Sciatic nerve (tissue), 2 donors: ENCODE measurements at regions not wholly inside any gene's neighbourhood (a gene's known extent, or its start where the extent isn't known, plus 50 kb on each side); places are given as distances from the start of the nearest gene placed in this dataset.
"Not testable (repeated sequence)": the region's sequence is repeated elsewhere in the genome, so short reads cannot be mapped to it uniquely, and the experiment has no call there.

Source experiments
- ATAC-seq: fragments of 200-7000 bp; cut with Tn5 transposase; one replicate; pipeline ENCODE4 v1.9.1; 2020; ENCODE audit warnings: mild to moderate bottlenecking, moderate library complexity
- DNase-seq: peaks from one replicate; pipeline ENCODE4 v3.0.0-alpha.2; 2020; ENCODE audit warnings: low spot score
- intact Hi-C: fragments of 100-400 bp; cut with DNase I; formaldehyde crosslinking; loops from one replicate; pipeline ENCODE4 v1.14.2; 2022
- donor health status: DM: no; HTN: no; CAD: no.
- donor health status: DM: no; HTN: no; CAD: no.

DNA sequence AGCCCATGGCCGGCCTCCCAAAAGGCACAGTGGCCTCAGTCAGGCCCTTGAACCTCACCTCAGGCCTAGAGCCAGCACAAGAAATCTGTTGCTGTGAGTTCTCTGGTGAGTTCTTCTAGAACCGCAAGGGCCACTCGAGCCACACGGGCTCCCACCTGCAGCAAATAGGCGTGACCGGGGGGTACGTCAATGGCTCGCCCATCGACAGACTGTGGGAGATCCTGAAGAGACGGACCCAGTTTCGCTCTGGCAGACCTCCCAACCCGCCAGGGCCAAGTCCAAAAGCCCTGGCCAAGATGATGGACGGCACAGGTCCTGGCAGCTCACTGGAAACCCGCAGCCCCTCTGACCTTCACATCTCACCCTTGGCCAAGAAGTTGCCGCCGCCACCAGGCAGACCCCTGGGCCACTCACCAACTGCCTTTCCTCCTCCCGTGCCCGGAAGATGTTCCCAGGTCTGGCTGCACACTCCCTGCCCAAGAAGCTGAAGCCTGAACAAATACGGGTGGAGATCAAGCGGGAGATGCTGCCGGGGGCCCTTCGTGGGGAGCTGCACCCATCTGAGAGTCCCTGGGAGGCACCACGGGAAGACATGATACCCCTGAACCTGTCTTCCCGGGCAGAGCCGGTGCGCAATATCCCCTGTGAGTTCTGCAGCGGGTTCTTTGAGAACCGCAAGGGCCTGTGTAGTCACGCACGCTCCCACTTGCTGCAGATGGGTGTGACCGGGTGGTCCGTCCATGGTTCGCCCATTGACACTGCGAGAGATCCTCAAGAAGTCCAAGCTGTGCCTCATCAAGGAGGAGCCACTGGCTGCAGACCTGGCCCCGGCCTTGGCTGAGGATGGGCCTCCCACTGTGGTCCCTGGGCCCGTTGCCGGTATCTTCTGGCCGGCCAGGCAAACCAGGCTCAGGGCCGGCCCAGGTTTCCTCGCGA is 544.2 kb upstream of the CCDC179 start:
- intact Hi-C loops, result no loop called here
- ATAC-seq (no peak), DNase-seq (peak; percentile 45)

DNA sequence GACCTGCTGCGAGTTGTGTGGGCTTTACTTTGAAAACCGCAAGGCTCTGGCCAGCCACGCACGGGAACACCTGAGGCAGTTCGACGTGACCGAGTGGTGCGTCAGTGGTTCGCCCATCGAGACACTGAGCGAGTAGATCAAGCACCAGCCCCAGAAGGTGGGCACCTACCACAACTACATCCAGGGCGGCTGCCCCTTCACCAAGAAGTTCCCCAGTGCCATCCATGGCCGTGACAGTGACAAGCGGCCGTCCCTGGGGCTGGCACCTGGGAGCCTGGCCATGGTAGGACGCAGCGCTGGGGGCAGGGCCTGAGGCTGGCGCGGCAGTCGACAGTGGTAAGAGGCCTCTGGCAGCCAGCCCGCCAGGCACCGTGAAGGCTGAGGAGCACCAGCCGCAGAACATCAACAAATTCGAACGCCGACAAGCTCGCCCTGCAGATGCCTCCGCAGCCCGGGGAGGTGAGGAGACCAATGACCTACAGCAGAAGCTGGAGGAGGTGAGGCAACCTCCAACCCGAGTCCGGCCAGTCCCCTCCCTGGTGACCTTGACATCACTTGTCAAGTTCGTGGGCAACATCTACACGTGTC is 545.2 kb upstream of the CCDC179 start:
- intact Hi-C loops, result no loop called here
- DNase-seq (no peak), ATAC-seq (no peak)

- intact Hi-C loops, result no loop called here
- DNase-seq (peak; percentile 45), ATAC-seq (no peak)
Measured at GRCh38 chr11:23406131-23406819, 546.0 kb upstream of the CCDC179 start.

DNA sequence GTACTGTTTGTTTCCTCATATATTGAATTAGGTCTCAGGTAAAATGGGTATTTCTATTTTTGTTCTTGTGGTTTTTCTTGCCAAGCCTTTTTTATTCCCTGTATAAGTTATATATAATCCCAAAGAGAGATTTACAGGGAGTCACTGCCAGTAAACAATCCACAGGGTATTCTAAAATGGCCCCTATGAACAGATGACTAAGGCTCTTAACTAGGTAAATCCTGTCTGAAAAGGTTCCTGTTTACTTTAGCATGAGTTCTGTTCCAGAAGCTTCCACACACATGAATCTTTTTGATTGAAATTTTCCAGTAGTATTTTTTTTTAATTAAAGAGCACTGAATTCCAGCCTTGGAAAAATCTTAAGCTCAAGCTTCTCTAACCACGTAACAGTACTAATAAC is 552.8 kb upstream of the CCDC179 start:
- intact Hi-C loops, result no loop called here
- no peak for ATAC-seq
- no peak for DNase-seq

GRCh38 chr11:23423104-23423503 is 562.8 kb upstream of the CCDC179 start:
- DNase-seq, result no peak
- intact Hi-C loops, result no loop called here
- no peak for ATAC-seq

GRCh38 chr11:23423656-23424055 is 563.4 kb upstream of the CCDC179 start:
- ATAC-seq, result no peak
- intact Hi-C loops, result no loop called here
- no peak for DNase-seq

GRCh38 chr11:23425381-23425780 is 565.1 kb upstream of the CCDC179 start:
- intact Hi-C loops, result no loop called here
- no peak for DNase-seq
- no peak for ATAC-seq

DNA sequence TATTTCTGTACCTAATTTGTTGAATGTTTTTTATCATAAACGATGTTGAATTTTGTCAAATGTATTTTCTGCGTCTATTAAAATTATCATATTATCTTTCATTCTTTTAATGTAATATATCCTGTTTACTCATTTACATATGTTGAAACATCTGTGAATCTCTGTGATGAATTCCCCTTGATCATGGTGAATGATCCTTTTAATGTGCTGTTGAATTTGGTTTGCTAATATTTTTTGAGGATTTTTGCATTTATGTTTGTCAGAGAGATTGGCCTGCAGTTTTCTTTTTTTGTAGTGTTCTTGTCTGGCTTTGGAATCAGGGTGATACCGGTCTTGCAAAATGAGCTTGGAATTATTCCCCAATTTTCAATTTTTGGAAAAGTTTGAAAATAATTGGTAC is 569.3 kb upstream of the CCDC179 start:
- intact Hi-C loops, result no loop called here
- no peak for ATAC-seq
- DNase-seq, result no peak

DNA sequence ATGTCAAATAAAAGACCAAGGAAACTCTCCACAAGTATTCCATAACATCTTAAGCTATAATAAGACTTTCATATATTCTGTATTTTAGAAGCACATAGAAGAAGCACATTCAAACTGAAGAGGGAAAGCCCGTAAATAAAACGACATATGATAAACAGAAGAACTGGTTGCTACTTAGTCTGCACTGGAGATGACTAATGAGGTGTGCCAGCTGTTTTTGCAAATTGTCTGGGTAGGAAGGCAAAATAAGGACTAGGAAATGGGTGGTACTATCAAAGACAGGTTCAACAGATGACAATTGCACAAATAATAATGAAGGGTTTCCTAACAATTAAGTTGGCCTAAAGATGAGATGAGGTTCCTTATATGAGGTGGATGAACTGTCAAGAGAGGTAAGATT is 593.2 kb upstream of the CCDC179 start:
- no peak for DNase-seq
- no peak for ATAC-seq

GRCh38 chr11:23455321-23455891 is 595.1 kb upstream of the CCDC179 start:
- ATAC-seq, result no peak
- no peak for DNase-seq
- intact Hi-C loops, result no loop called here

More for the DNA sequence above, 593.2 kb upstream of the CCDC179 start:
- intact Hi-C loops, result no loop called here

DNA sequence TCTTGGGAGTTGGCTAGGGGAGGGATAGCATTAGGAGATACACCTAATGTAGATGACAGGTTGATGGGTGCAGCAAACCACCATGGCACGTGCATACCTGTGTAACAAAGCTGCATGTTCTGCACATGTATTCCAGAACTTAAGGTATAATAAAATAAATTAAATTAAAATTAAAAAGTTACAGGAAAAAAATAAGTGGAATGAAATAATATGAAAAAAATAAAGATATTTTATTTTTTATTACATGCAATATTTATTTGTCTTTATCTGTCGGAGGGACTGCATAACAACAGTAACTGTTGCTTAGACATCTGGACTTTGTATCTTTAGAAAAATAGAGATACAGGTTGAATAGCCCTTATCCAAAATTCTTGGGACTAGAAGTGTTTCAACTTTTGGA is 597.4 kb upstream of the CCDC179 start:
- DNase-seq (no peak), ATAC-seq (no peak)
- intact Hi-C loops, result no loop called here

DNA sequence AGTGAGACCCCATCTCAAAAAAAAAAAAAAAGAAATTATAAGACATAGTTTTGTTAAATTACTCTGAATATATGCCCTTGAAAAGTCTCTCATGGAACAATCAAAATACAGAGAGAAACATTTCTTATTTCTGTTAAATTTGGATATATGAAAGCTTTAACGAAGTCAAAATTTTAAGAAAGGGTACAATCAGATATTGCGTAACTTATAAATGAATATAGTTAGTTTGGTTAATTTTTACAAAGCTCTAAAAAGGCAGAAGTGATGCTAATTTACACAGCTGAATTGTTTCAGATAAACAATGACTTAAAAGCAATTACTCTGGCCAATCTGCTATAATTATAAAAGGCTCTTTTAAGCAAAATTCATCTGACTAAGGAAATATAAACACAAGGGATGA is 611.6 kb upstream of the CCDC179 start:
- intact Hi-C loops, result no loop called here
- DNase-seq, result no peak
- ATAC-seq, result no peak

- no peak for ATAC-seq
- intact Hi-C loops, result no loop called here
- no peak for DNase-seq
Measured at GRCh38 chr11:23473782-23474181, 613.5 kb upstream of the CCDC179 start.

DNA sequence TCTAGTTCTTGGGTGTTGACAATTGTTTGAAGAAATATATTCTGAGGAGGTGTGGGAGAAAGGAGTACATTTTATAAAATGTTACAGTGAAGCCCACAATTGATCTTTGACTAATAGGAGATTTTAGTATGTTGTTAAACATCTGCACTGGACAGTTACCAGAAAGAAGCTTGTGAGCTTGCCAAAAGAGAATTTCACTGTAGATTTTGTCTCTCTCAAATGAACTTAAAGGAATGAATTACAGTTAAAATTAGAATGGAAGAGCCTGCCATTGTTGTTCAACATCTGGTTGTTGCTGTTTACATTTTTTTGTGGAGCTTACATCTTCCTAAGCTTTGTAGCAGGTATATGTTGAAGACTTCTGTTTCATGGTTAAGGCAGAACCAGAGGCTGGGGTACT is 620.5 kb upstream of the CCDC179 start:
- ATAC-seq (no peak), DNase-seq (no peak)
- intact Hi-C loops, result no loop called here

- intact Hi-C loops, ATAC-seq, DNase-seq: not testable (repeated sequence)
Measured at GRCh38 chr11:23484146-23484545, 623.9 kb upstream of the CCDC179 start.

- DNase-seq, ATAC-seq, intact Hi-C loops: not testable (repeated sequence)
Measured at GRCh38 chr11:23484618-23485017, 624.3 kb upstream of the CCDC179 start.

- ATAC-seq (no peak), DNase-seq (no peak)
- intact Hi-C loops, result no loop called here
Measured at GRCh38 chr11:23490557-23491235, 630.4 kb upstream of the CCDC179 start.

GRCh38 chr11:23494981-23495380 is 634.7 kb upstream of the CCDC179 start:
- intact Hi-C loops, result no loop called here
- ATAC-seq (no peak), DNase-seq (no peak)

GRCh38 chr11:23496340-23496739 is 636.1 kb upstream of the CCDC179 start:
- intact Hi-C loops, result no loop called here
- ATAC-seq, result no peak
- DNase-seq, result no peak
